Chondrocyte (in vitro differentiated cells): ENCODE measurements at regions not wholly inside any gene's neighbourhood (a gene's known extent, or its start where the extent isn't known, plus 50 kb on each side); places are given as distances from the start of the nearest gene placed in this dataset.

Source experiments
- DNase-seq: peaks from one replicate; pipeline ENCODE4 v3.0.0; 2021; ENCODE audit warnings: mixed read lengths, low spot score
- H3K27ac Mint-ChIP-seq: one replicate; pipeline ENCODE4 v1.8.0; 2021; ENCODE audit warnings: mild to moderate bottlenecking, moderate library complexity, mixed read lengths; ENCODE audit not compliant: unreplicated experiment
- H3K27me3 Mint-ChIP-seq: 2 replicates; pipeline ENCODE4 v1.8.0; 2021; ENCODE audit warnings: low read depth, mixed read lengths
- H3K36me3 Mint-ChIP-seq: 2 replicates; pipeline ENCODE4 v1.8.0; 2021; ENCODE audit warnings: low read depth, mixed read lengths
- H3K4me1 Mint-ChIP-seq: 2 replicates; pipeline ENCODE4 v1.8.0; 2021; ENCODE audit warnings: low read depth, mild to moderate bottlenecking, mixed read lengths
- H3K4me3 Mint-ChIP-seq: one replicate; pipeline ENCODE4 v1.8.0; 2021; ENCODE audit warnings: mild to moderate bottlenecking, moderate library complexity, mixed read lengths; ENCODE audit not compliant: unreplicated experiment
- H3K9me3 Mint-ChIP-seq: 2 replicates; pipeline ENCODE4 v1.8.0; 2021; ENCODE audit warnings: low read depth, mixed read lengths
- TF ChIP-seq, protein P1 (sequence below): fragments of 200-600 bp; sonication (generic); IDR thresholded peaks from 2 replicates; pipeline ENCODE4 v1.5.0; 2021; ENCODE audit warnings: antibody characterized with exemption, mild to moderate bottlenecking, moderate library complexity

DNA sequence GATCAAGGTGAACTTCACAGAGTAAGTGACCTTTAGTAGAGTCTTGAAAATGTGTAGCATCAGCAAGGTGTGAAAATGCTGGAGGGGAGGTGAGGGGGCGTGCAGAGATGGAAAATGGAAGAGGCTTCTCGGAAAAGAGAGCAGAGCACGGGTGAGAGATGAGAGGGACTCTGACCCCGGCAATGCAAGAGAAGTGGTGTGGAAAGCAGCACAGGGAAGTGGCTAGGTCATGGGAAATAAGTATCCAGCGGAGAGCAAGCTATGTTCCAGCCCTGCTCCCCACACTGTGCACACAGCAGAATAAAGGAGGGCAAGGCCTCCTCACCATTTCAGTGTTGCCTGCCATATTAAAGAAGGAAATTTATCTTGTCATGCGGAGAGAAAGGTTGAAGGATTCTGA lies 241.7 kb upstream of the DOK6 start:
- Mint-ChIP-seq H3K9me3 (no peaks in the 10 kb centered on the region), H3K4me3 (no peak overlapping the region), H3K27ac (no peak overlapping the region), H3K27me3 (no peaks in the 10 kb centered on the region), H3K4me1 (peaks cover 17% of the 10 kb centered on the region), H3K36me3 (no peaks in the 10 kb centered on the region)
- TF ChIP-seq, protein P1, sequence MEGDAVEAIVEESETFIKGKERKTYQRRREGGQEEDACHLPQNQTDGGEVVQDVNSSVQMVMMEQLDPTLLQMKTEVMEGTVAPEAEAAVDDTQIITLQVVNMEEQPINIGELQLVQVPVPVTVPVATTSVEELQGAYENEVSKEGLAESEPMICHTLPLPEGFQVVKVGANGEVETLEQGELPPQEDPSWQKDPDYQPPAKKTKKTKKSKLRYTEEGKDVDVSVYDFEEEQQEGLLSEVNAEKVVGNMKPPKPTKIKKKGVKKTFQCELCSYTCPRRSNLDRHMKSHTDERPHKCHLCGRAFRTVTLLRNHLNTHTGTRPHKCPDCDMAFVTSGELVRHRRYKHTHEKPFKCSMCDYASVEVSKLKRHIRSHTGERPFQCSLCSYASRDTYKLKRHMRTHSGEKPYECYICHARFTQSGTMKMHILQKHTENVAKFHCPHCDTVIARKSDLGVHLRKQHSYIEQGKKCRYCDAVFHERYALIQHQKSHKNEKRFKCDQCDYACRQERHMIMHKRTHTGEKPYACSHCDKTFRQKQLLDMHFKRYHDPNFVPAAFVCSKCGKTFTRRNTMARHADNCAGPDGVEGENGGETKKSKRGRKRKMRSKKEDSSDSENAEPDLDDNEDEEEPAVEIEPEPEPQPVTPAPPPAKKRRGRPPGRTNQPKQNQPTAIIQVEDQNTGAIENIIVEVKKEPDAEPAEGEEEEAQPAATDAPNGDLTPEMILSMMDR: no peak
- DNase-seq: no peak

GRCh38 chr18:69161383-69162028 lies 239.2 kb upstream of the DOK6 start:
- DNase-seq: no peak

GRCh38 chr18:69162649-69163048 lies 238.0 kb upstream of the DOK6 start:
- H3K36me3 Mint-ChIP-seq: no peaks in the 10 kb centered on the region
- no peaks in the 10 kb centered on the region for H3K27me3 Mint-ChIP-seq
- no peak overlapping the region for H3K27ac Mint-ChIP-seq
- H3K4me1 Mint-ChIP-seq: peaks cover 17% of the 10 kb centered on the region
- H3K4me3 Mint-ChIP-seq: no peak overlapping the region
- TF ChIP-seq, protein P1: no peak
- no peak for DNase-seq
- no peaks in the 10 kb centered on the region for H3K9me3 Mint-ChIP-seq

More at GRCh38 chr18:69161383-69162028, 239.2 kb upstream of the DOK6 start:
- peak overlapping the region; percentile 44 for H3K4me3 Mint-ChIP-seq
- TF ChIP-seq, protein P1: no peak
- no peaks in the 10 kb centered on the region for H3K27me3 Mint-ChIP-seq
- no peaks in the 10 kb centered on the region for H3K36me3 Mint-ChIP-seq
- H3K27ac Mint-ChIP-seq: peak overlapping the region; percentile 74
- H3K9me3 Mint-ChIP-seq: no peaks in the 10 kb centered on the region
- H3K4me1 Mint-ChIP-seq: peaks cover 17% of the 10 kb centered on the region

DNA sequence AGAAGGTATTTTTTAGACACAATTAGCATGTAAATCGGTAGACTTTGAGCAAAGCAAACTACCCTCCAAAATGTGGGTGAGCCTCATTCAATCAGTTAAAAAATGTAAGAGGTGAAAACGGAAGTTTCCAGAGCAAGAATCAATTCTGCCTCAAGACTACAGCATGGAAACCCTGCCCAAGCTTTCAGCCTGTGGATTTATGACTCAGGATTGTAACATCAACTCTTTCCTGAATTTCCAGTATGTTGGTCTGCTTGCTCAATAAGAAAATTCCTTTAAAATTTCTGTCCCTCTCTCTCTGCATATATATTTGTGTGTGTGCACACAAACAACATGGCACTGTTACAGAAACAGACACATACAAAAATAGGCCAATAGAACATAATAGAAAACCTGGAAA lies 228.6 kb upstream of the DOK6 start:
- Mint-ChIP-seq H3K27ac (no peak overlapping the region), H3K27me3 (no peaks in the 10 kb centered on the region), H3K4me1 (no peaks in the 10 kb centered on the region), H3K9me3 (peaks cover 6% of the 10 kb centered on the region), H3K36me3 (peaks cover 3% of the 10 kb centered on the region), H3K4me3 (no peak overlapping the region)
- TF ChIP-seq, protein P1: no peak
- no peak for DNase-seq

- DNase-seq: no peak
- Mint-ChIP-seq H3K9me3 (peaks cover 20% of the 10 kb centered on the region), H3K4me1 (no peaks in the 10 kb centered on the region), H3K27me3 (no peaks in the 10 kb centered on the region), H3K36me3 (peaks cover 3% of the 10 kb centered on the region), H3K4me3 (no peak overlapping the region), H3K27ac (no peak overlapping the region)
- TF ChIP-seq, protein P1: no peak
Measured at GRCh38 chr18:69175681-69176080, 225.0 kb upstream of the DOK6 start.
